Neural progenitor cell (in vitro differentiated cells): ENCODE measurements at regions not wholly inside any gene's neighbourhood (a gene's known extent, or its start where the extent isn't known, plus 50 kb on each side); places are given as distances from the start of the nearest gene placed in this dataset.
A peak's percentile ranks its signal among the peaks of the same experiment; 100 is the strongest.

ENCODE experiments used
- DNase-seq: peaks from one replicate; pipeline ENCODE4 v3.0.0-alpha.2; 2016; ENCODE audit warnings: low spot score
- H2AFZ ChIP-seq: fragments of 200-600 bp; sonication (generic); replicated peaks from 2 replicates; pipeline ENCODE4 v1.6.1; 2016; ENCODE audit warnings: antibody characterized with exemption
- H3F3A ChIP-seq: fragments of 200-600 bp; sonication (generic); 2 replicates; pipeline ENCODE4 v1.6.1; 2016; ENCODE audit warnings: antibody characterized with exemption, low read depth
- H3K27ac ChIP-seq: fragments of 200-600 bp; sonication (generic); 2 replicates; pipeline ENCODE4 v1.5.1; 2016; ENCODE audit warnings: mild to moderate bottlenecking
- H3K27me3 ChIP-seq: fragments of 200-600 bp; sonication (generic); 2 replicates; pipeline ENCODE4 v1.6.1; 2016; ENCODE audit warnings: mild to moderate bottlenecking, moderate library complexity
- H3K36me3 ChIP-seq: fragments of 200-600 bp; sonication (generic); 2 replicates; pipeline ENCODE4 v1.5.1; 2016
- H3K4me1 ChIP-seq: fragments of 200-600 bp; sonication (generic); 2 replicates; pipeline ENCODE4 v1.6.1; 2016; ENCODE audit warnings: mixed run types
- H3K4me2 ChIP-seq: fragments of 200-600 bp; sonication (generic); 2 replicates; pipeline ENCODE4 v1.6.1; 2016
- H3K4me3 ChIP-seq: fragments of 200-600 bp; sonication (generic); 2 replicates; pipeline ENCODE4 v1.5.1; 2016
- H3K79me2 ChIP-seq: fragments of 200-600 bp; sonication (generic); 2 replicates; pipeline ENCODE4 v1.6.1; 2016; ENCODE audit warnings: low read depth
- H3K9ac ChIP-seq: fragments of 200-600 bp; sonication (generic); 2 replicates; pipeline ENCODE4 v1.6.1; 2016
- H3K9me3 ChIP-seq: fragments of 200-600 bp; sonication (generic); 2 replicates; pipeline ENCODE4 v1.5.1; 2016; ENCODE audit warnings: low read depth
- H4K20me1 ChIP-seq: fragments of 200-600 bp; sonication (generic); 2 replicates; pipeline ENCODE4 v1.6.1; 2016; ENCODE audit warnings: low read depth
- H3K27ac Mint-ChIP-seq: 3 replicates; pipeline ENCODE4 v1.8.0; 2021; ENCODE audit warnings: mixed read lengths
- H3K27me3 Mint-ChIP-seq: 2 replicates; pipeline ENCODE4 v1.8.0; 2022; ENCODE audit warnings: low read depth, mild to moderate bottlenecking, inconsistent platforms, moderate library complexity, mixed read lengths; ENCODE audit not compliant: insufficient read depth
- H3K36me3 Mint-ChIP-seq: 3 replicates; pipeline ENCODE4 v1.8.0; 2021; ENCODE audit warnings: mixed read lengths
- H3K4me1 Mint-ChIP-seq: 3 replicates; pipeline ENCODE4 v1.8.0; 2021; ENCODE audit warnings: mixed read lengths
- H3K4me3 Mint-ChIP-seq: 3 replicates; pipeline ENCODE4 v1.8.0; 2021; ENCODE audit warnings: mild to moderate bottlenecking, moderate library complexity, mixed read lengths
- H3K9me3 Mint-ChIP-seq: 3 replicates; pipeline ENCODE4 v1.8.0; 2020; ENCODE audit warnings: mixed read lengths
- EZH2 ChIP-seq: fragments of 200-600 bp; sonication (generic); IDR thresholded peaks from 2 replicates; pipeline ENCODE4 v1.6.1; 2017; ENCODE audit warnings: antibody characterized with exemption, mild to moderate bottlenecking, moderate library complexity
- EZH2phosphoT487 ChIP-seq: fragments of 200-600 bp; sonication (generic); IDR thresholded peaks from 2 replicates; pipeline ENCODE4 v1.6.1; 2017; ENCODE audit warnings: antibody characterized with exemption
- TF ChIP-seq, protein P1 (sequence below): fragments of 200-600 bp; sonication (generic); IDR thresholded peaks from 2 replicates; pipeline ENCODE4 v1.5.1; 2017; ENCODE audit warnings: antibody characterized with exemption, mild to moderate bottlenecking

DNA sequence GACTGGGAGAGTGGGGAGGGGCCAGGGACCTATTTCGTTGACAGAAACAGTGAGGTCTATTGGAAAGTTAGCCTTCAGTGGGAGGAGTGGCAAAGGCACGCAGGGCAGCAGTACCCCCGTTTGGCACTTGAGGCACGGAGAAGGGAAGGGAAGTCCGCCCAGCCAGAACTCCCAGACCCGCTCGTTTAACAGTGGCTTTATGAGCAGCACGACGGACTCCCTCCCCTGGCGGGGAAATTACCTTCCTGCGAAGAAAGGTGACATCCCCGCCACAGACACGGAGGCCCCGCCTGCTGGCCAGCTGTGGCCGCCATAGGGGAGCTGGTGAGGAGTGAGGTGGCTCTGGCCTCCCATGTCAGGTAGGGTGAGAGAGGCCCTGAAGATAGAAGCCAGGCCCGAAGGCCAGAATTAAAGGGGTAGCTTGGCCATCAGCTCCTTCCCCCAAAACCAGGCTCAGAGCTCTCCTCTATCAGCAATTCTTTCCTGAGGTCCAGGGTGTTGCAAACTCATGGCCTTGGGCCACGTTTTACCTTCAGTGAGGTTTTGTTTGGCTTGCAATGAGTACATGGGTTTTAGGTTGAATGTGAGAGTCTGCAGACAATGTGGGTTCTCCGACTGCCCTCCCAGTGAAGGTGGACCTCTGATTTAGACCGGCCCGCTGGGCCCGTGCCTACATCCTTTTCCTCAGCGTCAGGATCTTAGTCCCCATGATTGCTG is 123.7 kb downstream of the MRPL14 start:
- TF ChIP-seq EZH2phosphoT487, result no peak
- TF ChIP-seq, protein P1, sequence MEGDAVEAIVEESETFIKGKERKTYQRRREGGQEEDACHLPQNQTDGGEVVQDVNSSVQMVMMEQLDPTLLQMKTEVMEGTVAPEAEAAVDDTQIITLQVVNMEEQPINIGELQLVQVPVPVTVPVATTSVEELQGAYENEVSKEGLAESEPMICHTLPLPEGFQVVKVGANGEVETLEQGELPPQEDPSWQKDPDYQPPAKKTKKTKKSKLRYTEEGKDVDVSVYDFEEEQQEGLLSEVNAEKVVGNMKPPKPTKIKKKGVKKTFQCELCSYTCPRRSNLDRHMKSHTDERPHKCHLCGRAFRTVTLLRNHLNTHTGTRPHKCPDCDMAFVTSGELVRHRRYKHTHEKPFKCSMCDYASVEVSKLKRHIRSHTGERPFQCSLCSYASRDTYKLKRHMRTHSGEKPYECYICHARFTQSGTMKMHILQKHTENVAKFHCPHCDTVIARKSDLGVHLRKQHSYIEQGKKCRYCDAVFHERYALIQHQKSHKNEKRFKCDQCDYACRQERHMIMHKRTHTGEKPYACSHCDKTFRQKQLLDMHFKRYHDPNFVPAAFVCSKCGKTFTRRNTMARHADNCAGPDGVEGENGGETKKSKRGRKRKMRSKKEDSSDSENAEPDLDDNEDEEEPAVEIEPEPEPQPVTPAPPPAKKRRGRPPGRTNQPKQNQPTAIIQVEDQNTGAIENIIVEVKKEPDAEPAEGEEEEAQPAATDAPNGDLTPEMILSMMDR, result no peak
- TF ChIP-seq EZH2, result no peak
- H3K27me3 ChIP-seq, result peaks cover 10% of the 10 kb centered on the region
- Mint-ChIP-seq H3K27me3 (peaks cover 11% of the 10 kb centered on the region), H3K36me3 (peaks cover 7% of the 10 kb centered on the region), H3K9me3 (peaks cover 8% of the 10 kb centered on the region), H3K27ac (peak overlapping the region; percentile 60), H3K4me1 (peaks cover 65% of the 10 kb centered on the region), H3K4me3 (peak overlapping the region; percentile 17)
- peak overlapping the region; percentile 40 for H3K4me3 ChIP-seq
- H4K20me1 ChIP-seq, result no peaks in the 10 kb centered on the region
- no peak overlapping the region for H3K27ac ChIP-seq
- no peaks in the 10 kb centered on the region for H3K79me2 ChIP-seq
- peaks cover 48% of the 10 kb centered on the region for H3K4me1 ChIP-seq
- peaks cover 31% of the 10 kb centered on the region for H3F3A ChIP-seq
- peak; percentile 45 for DNase-seq
- H3K36me3 ChIP-seq, result no peaks in the 10 kb centered on the region
- H3K4me2 ChIP-seq, result peak overlapping the region; percentile 79
- H3K9ac ChIP-seq, result no peak overlapping the region
- H3K9me3 ChIP-seq, result no peaks in the 10 kb centered on the region
- H2AFZ ChIP-seq, result no peak overlapping the region

DNA sequence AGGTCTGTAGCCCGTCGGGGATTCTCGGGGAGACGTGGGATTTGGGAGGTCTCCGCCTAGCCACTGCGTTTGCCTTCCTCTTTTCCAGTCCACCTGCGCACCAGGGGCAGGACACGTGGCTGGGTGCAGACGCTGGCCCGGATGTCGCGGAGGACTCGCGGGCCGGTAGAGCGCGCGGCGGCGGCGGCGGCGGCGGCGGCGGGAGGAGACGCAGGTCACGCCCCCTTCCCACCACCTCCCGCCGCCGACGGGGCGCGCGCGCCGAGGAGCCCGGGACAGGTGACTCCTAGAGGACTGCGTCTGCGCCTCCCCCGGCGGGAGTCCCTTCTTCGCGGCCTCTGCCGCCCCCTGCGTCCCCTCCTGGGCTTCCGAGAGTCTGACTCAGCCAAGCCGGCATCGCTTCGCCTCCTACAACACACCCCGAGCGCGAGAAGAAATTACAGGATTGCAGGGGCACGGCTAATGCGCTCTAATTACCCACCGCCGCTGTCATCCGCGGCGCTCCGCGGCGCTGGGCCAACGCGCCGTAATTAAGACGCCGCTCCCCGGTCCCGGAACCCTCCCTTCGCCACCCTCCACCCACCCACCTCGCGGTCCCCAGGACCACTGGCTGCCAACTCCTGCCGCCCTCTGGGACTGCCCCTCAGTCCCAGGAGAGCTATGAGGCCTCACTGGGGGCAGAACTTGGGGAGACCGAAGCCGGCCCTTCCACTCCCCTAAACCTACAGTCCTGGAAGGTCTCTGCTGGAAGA is 124.5 kb downstream of the MRPL14 start:
- Histone ChIP-seq H3K9me3 (no peaks in the 10 kb centered on the region), H3K27me3 (peaks cover 10% of the 10 kb centered on the region), H4K20me1 (no peaks in the 10 kb centered on the region), H3K4me3 (peak overlapping the region; percentile 40), H3K27ac (peak overlapping the region; percentile 78), H3K4me1 (peaks cover 45% of the 10 kb centered on the region), H2AFZ (no peak overlapping the region), H3K9ac (no peak overlapping the region), H3K36me3 (no peaks in the 10 kb centered on the region), H3K4me2 (peak overlapping the region; percentile 79), H3K79me2 (no peaks in the 10 kb centered on the region), H3F3A (peaks cover 30% of the 10 kb centered on the region)
- Mint-ChIP-seq H3K27me3 (peaks cover 11% of the 10 kb centered on the region), H3K4me3 (peak overlapping the region; percentile 80), H3K4me1 (peaks cover 60% of the 10 kb centered on the region), H3K9me3 (peaks cover 8% of the 10 kb centered on the region), H3K27ac (peak overlapping the region; percentile 60), H3K36me3 (peaks cover 7% of the 10 kb centered on the region)
- TF ChIP-seq EZH2 (peak; percentile 26), EZH2phosphoT487 (no peak)
- TF ChIP-seq, protein P1, result peak; percentile 39
- peak; percentile 88 for DNase-seq

DNA sequence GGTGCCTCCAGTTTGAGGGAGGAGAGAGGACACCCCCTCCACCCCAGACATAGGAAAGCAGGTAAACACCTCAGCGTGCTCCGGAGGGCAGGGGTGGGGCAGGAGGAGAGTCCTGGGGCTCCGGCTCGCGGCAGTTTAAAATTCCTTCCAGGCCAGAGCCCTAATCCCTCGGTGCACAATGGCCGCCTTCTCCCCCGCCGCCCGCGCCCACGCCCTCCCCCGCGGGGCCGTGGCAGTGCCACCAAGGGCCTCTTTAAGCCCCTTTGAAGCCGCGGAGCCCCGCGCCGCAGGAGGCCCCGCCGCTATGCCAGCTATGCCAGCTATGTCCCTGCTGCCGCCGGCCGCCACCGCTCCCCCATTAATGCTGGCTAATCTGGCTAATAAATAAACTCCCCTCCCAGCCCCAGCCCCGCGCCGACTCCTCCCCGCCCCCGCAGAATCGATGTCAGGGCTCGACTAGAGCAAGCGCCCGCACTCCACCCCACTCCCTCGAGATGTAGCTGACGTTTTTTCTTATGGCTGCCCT is 125.1 kb downstream of the MRPL14 start:
- no peaks in the 10 kb centered on the region for H3K9me3 ChIP-seq
- peak overlapping the region; percentile 78 for H3K27ac ChIP-seq
- no peaks in the 10 kb centered on the region for H3K79me2 ChIP-seq
- Mint-ChIP-seq H3K9me3 (peaks cover 8% of the 10 kb centered on the region), H3K36me3 (peaks cover 7% of the 10 kb centered on the region), H3K4me1 (peaks cover 56% of the 10 kb centered on the region), H3K27me3 (peaks cover 11% of the 10 kb centered on the region), H3K4me3 (peak overlapping the region; percentile 75), H3K27ac (no peak overlapping the region)
- H3K36me3 ChIP-seq, result no peaks in the 10 kb centered on the region
- H3K4me1 ChIP-seq, result peaks cover 40% of the 10 kb centered on the region
- TF ChIP-seq EZH2 (no peak), EZH2phosphoT487 (no peak)
- TF ChIP-seq, protein P1, result no peak
- peak overlapping the region; percentile 40 for H3K4me3 ChIP-seq
- peak overlapping the region; percentile 79 for H3K4me2 ChIP-seq
- no peak overlapping the region for H3K9ac ChIP-seq
- H3K27me3 ChIP-seq, result peaks cover 10% of the 10 kb centered on the region
- H3F3A ChIP-seq, result peaks cover 30% of the 10 kb centered on the region
- H2AFZ ChIP-seq, result no peak overlapping the region
- no peaks in the 10 kb centered on the region for H4K20me1 ChIP-seq
- peak; percentile 97 for DNase-seq
